RWPE1 (cell line): ENCODE measurements at regions not wholly inside any gene's neighbourhood (a gene's known extent, or its start where the extent isn't known, plus 50 kb on each side); places are given as distances from the start of the nearest gene placed in this dataset.

Experiments used
- CTCF ChIA-PET: fragments of 350-600 bp; sonication (Branson Sonifier 250); formaldehyde crosslinking; extraction: SDS; loops from one replicate; lab custom pipeline; 2021; lab: Yijun Ruan, JAX
- POLR2A ChIA-PET: fragments of 400-600 bp; formaldehyde crosslinking; extraction: SDS; loops from one replicate; lab custom pipeline; 2020; ENCODE audit warnings: antibody characterized with exemption; ENCODE audit not compliant: low non-redundant PET; lab: Yijun Ruan, JAX
- DNase-seq: peaks from one replicate; pipeline ENCODE4 v3.0.0; 2012; ENCODE audit warnings: low spot score
- H3K27ac ChIP-seq: fragments of 450-650 bp; 2 replicates; pipeline ENCODE4 v1.5.1; 2017
- TF ChIP-seq, protein P1 (sequence below): fragments of 450-650 bp; conservative IDR thresholded peaks from 2 replicates; pipeline ENCODE4 v1.5.1; 2017; ENCODE audit warnings: low read depth, mild to moderate bottlenecking

- CTCF ChIA-PET: interaction anchor here (0.6 kb wide), 1 partner anchor 34 kb away, joined by 3 read pairs; no protein-coding TSS in a partner anchor
- H3K27ac ChIP-seq: no peak overlapping the region
- TF ChIP-seq, protein P1, sequence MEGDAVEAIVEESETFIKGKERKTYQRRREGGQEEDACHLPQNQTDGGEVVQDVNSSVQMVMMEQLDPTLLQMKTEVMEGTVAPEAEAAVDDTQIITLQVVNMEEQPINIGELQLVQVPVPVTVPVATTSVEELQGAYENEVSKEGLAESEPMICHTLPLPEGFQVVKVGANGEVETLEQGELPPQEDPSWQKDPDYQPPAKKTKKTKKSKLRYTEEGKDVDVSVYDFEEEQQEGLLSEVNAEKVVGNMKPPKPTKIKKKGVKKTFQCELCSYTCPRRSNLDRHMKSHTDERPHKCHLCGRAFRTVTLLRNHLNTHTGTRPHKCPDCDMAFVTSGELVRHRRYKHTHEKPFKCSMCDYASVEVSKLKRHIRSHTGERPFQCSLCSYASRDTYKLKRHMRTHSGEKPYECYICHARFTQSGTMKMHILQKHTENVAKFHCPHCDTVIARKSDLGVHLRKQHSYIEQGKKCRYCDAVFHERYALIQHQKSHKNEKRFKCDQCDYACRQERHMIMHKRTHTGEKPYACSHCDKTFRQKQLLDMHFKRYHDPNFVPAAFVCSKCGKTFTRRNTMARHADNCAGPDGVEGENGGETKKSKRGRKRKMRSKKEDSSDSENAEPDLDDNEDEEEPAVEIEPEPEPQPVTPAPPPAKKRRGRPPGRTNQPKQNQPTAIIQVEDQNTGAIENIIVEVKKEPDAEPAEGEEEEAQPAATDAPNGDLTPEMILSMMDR: no peak
- POLR2A ChIA-PET: no interaction called here
- DNase-seq: no peak
Observed at GRCh38 chr2:220445429-220446105, 818.1 kb downstream of the SLC4A3 start.

- no peak for DNase-seq
- TF ChIP-seq, protein P1: no peak
- CTCF ChIA-PET: interaction anchor here (0.6 kb wide), 1 partner anchor 35 kb away, joined by 3 read pairs; no protein-coding TSS in a partner anchor
- no peak overlapping the region for H3K27ac ChIP-seq
- POLR2A ChIA-PET: no interaction called here
Observed at GRCh38 chr2:220446106-220446712, 818.8 kb downstream of the SLC4A3 start.

DNA sequence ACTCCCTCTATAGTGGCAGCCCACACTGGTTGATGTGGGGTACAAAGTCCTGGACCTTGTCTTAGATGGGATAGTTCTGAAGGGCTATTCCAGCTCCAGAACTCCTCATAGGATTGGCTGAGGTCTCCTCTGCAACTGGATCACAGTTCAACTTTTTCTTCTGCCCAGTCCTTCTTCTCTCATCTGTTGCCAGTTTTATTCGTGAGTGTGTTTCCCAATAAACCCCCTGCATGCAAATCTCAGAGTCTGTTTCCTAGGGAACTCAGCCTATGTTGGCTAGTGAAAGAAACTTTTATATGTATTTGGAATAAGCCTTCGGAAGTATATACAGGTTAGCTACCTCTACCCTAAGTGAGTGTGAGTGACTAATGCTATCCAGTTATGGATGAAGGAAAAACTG lies 823.4 kb downstream of the SLC4A3 start:
- DNase-seq: no peak
- H3K27ac ChIP-seq: no peak overlapping the region
- TF ChIP-seq, protein P1: no peak
- ChIA-PET POLR2A (no interaction called here), CTCF (interaction anchor here (0.6 kb wide), 1 partner anchor 22 kb away, joined by 3 read pairs; no protein-coding TSS in a partner anchor)

DNA sequence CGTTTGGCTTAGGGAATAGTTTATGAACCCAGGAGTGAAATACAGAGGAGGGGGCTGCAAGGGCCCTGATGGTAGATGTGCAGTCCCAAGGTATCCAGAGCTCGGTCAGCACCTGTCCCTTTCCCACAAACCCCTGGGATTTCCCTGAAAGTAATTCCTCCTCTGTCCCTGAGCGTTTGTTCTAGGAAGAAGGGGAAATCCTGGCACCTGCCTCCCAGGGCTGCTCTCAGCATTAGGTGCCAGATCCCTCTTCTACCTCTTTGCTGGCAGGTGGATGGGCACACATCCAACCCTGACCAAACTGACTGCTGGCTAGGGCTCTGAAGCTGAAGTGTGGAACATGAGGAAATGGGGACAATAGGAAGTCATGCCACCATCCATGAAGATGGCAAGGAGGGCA lies 824.0 kb downstream of the SLC4A3 start:
- H3K27ac ChIP-seq: no peak overlapping the region
- TF ChIP-seq, protein P1: no peak
- ChIA-PET POLR2A (no interaction called here), CTCF (interaction anchor here (0.6 kb wide), 1 partner anchor 23 kb away, joined by 3 read pairs; no protein-coding TSS in a partner anchor)
- no peak for DNase-seq

DNA sequence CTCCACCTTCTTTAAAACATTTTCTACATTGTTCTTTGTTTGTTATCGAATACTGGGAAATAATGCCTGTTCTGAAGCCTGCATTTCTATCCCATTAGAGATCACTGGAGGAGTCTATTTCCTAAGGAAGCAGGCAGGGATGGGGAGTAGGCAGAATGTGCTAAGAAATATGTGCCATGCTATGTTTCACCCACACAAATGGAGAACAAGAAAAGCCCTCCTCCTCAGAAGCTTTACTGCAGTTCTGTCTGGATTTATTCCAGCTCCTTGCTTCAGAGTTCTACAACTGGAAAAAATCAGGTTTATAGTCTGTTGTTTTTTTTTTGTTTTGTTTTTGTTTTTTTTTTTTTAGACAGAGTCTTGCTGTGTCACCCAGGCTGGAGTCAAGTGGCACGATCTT lies 825.1 kb downstream of the SLC4A3 start:
- DNase-seq: no peak
- POLR2A ChIA-PET: no interaction called here
- CTCF ChIA-PET: interaction anchor here (0.6 kb wide), 1 partner anchor 207 kb away, joined by 5 read pairs; no protein-coding TSS in a partner anchor
- TF ChIP-seq, protein P1: no peak
- no peak overlapping the region for H3K27ac ChIP-seq

DNA sequence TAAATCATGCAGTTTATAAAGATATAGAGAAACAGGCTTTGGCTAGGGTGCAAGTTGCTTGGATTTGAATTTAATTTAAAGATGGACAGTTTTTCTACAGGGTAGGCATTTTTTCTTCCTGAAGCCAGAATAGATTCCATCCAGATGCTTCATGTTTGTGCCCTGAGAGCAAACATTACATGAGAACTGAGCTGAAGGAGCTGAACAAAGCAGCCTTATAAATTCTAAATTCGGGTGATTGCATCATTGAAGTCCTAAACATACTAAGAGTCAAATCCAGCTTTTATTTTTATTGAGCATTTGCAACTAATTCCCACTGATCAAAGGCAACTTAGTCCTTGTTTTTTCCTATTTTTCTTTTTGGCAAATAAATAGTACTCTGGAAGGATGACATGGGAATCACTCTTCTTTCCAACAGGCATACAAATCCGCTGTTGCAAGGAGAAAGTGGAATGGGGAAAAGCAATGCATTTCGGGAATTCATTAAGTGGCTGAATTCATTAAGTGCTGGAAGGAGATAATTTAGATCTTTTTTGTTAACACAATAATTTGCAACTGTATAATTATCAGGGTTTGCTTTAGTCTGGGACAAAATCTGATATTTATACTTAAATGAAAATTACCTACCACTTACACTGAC lies 828.0 kb downstream of the SLC4A3 start:
- TF ChIP-seq, protein P1: no peak
- ChIA-PET POLR2A (no interaction called here), CTCF (no interaction called here)
- H3K27ac ChIP-seq: no peak overlapping the region
- no peak for DNase-seq
